Upper lobe of right lung (tissue), 1 donor: ENCODE measurements at regions not wholly inside any gene's neighbourhood (a gene's known extent, or its start where the extent isn't known, plus 50 kb on each side); places are given as distances from the start of the nearest gene placed in this dataset.

Experiments used
- ATAC-seq: fragments of 200-7000 bp; cut with Tn5 transposase; one replicate; pipeline ENCODE4 v1.9.1; 2020; ENCODE audit warnings: mild to moderate bottlenecking, moderate library complexity
- DNase-seq: peaks from one replicate; pipeline ENCODE4 v3.0.0-alpha.2; 2020
- H3K27ac ChIP-seq: fragments of 200-600 bp; one replicate; pipeline ENCODE4 v1.8.0; 2022
- H3K27me3 ChIP-seq: fragments of 200-600 bp; one replicate; pipeline ENCODE4 v1.8.0; 2022; ENCODE audit warnings: mild to moderate bottlenecking
- H3K36me3 ChIP-seq: fragments of 200-600 bp; one replicate; pipeline ENCODE4 v1.8.0; 2022
- H3K4me1 ChIP-seq: fragments of 200-600 bp; one replicate; pipeline ENCODE4 v1.8.0; 2022
- H3K4me3 ChIP-seq: fragments of 200-600 bp; one replicate; pipeline ENCODE4 v1.8.0; 2022; ENCODE audit warnings: mild to moderate bottlenecking
- H3K9me3 ChIP-seq: fragments of 200-600 bp; one replicate; pipeline ENCODE4 v1.8.0; 2022
- intact Hi-C: fragments of 100-400 bp; cut with DNase I; formaldehyde crosslinking; loops from one replicate; pipeline ENCODE4 v1.11.0; 2022
- TF ChIP-seq, protein P1 (sequence below): fragments of 200-600 bp; IDR thresholded peaks from one replicate; pipeline ENCODE4 v1.8.0; 2022; ENCODE audit warnings: antibody characterized with exemption
- donor health status: DM: no; HTN: yes; CAD: no; lungs with severe emphysema.

DNA sequence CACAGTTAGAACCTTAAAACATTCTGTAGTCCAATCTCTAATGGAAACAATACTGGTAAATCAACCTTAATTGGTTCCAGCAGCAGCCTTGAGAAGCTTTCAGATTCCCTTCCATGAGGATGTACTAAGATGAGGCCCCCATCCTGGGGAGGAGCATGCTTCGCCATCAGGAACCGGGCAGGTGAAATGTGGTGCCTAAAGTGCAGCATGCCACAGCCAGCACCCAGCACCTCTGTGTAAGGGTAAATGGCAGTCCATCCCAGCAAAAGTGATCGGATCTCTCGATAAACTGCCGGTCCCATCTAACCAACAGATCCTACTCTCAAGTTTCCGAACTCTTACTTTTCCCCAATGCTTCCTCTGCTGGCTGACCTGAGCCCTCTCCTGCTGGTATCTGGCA is 166.3 kb upstream of the PDE10A start:
- H3K9me3 ChIP-seq = no peaks in the 10 kb centered on the region
- H3K36me3 ChIP-seq = no peaks in the 10 kb centered on the region
- no peak for DNase-seq
- no peak overlapping the region for H3K27ac ChIP-seq
- no peak for ATAC-seq
- TF ChIP-seq, protein P1, sequence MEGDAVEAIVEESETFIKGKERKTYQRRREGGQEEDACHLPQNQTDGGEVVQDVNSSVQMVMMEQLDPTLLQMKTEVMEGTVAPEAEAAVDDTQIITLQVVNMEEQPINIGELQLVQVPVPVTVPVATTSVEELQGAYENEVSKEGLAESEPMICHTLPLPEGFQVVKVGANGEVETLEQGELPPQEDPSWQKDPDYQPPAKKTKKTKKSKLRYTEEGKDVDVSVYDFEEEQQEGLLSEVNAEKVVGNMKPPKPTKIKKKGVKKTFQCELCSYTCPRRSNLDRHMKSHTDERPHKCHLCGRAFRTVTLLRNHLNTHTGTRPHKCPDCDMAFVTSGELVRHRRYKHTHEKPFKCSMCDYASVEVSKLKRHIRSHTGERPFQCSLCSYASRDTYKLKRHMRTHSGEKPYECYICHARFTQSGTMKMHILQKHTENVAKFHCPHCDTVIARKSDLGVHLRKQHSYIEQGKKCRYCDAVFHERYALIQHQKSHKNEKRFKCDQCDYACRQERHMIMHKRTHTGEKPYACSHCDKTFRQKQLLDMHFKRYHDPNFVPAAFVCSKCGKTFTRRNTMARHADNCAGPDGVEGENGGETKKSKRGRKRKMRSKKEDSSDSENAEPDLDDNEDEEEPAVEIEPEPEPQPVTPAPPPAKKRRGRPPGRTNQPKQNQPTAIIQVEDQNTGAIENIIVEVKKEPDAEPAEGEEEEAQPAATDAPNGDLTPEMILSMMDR = no peak
- H3K27me3 ChIP-seq = no peaks in the 10 kb centered on the region
- intact Hi-C loops = no loop called here
- H3K4me3 ChIP-seq = no peak overlapping the region
- no peaks in the 10 kb centered on the region for H3K4me1 ChIP-seq

DNA sequence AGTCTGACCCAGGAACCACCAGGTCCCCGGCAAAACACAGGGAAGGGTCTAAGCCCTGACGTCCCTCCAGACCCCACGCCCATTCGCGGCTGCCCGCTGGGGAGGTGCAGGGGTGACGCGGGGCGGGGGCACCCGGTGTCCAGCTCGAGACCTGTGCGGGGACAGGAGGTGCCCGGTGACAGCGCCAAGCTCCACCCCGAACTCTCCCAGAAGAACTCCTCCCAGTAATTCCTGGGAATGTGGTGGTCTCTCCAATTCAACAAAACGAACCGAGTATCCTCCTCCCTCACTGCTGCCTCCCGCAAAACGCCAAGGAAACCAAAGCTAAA is 164.1 kb upstream of the PDE10A start:
- intact Hi-C loops = no loop called here
- Histone ChIP-seq H3K27me3 (no peaks in the 10 kb centered on the region), H3K27ac (no peak overlapping the region), H3K36me3 (no peaks in the 10 kb centered on the region), H3K4me3 (no peak overlapping the region), H3K4me1 (no peaks in the 10 kb centered on the region), H3K9me3 (no peaks in the 10 kb centered on the region)
- TF ChIP-seq, protein P1 = no peak
- ATAC-seq (peak; percentile 40), DNase-seq (no peak)

DNA sequence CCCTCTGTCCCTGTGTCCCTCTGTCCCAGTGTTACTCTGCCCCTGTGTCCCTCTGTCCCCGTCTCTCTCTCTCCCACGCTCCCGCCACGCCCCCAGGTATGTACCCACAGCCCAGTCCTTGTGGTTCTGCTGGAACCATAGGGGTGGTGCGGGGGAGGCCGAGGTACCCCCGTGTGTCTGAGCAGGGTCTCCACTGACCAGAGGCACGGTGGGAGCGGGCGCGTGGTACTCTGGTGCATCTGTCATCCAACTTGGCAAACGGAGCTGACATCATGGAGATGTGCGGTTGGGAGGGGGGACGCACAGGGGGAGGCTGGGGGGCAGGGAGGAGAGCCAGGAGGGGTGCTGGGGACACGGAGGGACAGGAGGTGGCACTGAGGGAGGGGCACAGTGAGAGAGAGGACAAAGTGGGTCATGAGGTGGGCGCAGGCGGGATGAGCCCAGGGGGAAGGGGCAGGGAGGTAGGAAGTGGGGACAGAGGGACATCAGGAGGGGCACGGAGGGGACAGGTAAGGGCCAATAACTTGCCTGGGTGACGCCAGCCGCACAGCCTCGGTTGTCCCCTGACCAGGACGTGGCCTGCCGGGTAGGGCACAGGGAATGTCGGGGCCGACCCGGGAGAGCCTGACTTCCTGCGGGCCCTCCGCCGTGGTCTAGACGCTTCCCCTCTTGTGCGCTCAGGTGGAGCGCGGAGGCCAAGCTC is 163.6 kb upstream of the PDE10A start:
- peak; percentile 48 for ATAC-seq
- intact Hi-C loops = no loop called here
- no peaks in the 10 kb centered on the region for H3K4me1 ChIP-seq
- no peak overlapping the region for H3K4me3 ChIP-seq
- no peak for DNase-seq
- H3K27ac ChIP-seq = no peak overlapping the region
- no peaks in the 10 kb centered on the region for H3K36me3 ChIP-seq
- H3K9me3 ChIP-seq = no peaks in the 10 kb centered on the region
- H3K27me3 ChIP-seq = no peaks in the 10 kb centered on the region
- TF ChIP-seq, protein P1 = no peak

DNA sequence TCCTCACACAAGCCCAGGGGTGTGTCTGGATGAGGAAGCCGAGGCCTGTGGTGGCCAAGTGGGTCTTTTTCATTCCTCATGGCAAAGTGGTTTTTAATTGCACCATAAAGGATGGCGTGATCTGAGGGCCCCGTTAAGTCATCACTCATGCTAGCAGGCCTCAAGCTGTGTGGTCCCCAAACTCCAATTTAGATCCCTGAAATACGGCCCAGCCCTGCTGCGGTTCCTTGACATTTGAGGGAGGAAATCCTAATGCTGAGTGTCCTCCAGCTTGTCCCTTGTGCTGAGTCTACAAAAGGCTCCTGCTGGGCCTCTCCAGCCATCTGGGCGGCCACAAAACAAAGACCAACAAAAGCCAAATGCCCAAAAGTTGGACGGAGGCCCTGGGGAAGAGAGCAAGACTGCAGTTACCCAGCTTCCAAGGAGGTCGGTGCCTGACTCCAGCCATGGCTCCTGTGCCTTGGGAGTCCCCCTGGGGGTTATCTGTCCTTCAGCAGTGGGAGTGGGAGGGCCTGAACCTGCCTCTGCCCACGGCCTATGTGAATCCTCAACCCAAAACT is 162.3 kb upstream of the PDE10A start:
- TF ChIP-seq, protein P1 = no peak
- no peaks in the 10 kb centered on the region for H3K9me3 ChIP-seq
- intact Hi-C loops = no loop called here
- DNase-seq (no peak), ATAC-seq (no peak)
- H3K27me3 ChIP-seq = no peaks in the 10 kb centered on the region
- no peaks in the 10 kb centered on the region for H3K4me1 ChIP-seq
- H3K27ac ChIP-seq = no peak overlapping the region
- H3K4me3 ChIP-seq = no peak overlapping the region
- H3K36me3 ChIP-seq = no peaks in the 10 kb centered on the region

DNA sequence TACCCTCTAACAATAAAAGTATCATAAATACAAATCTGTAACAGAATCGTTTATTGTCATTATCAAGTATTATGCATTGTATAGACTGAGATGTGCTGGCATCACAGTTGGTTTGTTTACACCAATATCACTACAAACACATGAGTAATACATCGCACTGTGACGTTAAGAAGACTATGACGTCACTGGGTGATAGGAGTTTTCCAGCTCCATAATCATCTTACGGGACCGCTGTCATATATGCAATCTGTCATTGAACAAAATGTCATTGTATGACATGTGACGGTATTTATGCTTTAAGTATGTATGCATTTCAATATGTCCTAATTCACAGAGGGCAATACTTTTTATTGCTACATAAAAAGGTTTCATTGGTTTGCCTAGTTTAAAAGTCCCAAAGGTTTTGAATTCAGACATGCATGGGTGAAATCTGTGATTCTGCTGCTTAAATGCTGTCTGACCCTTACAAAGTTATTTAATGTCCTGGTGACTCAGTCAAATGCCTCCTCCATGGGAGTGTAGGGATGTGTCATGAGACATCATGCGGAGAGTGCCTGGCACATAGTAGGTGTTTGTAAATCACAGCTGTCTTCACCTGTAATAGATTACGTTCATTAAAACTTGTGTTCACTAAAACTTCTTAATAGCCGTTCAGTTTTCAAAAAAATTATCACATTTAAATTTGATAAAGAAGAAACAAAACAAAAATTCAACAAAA is 160.7 kb upstream of the PDE10A start:
- H3K36me3 ChIP-seq = no peaks in the 10 kb centered on the region
- no peak overlapping the region for H3K4me3 ChIP-seq
- no peaks in the 10 kb centered on the region for H3K9me3 ChIP-seq
- DNase-seq (no peak), ATAC-seq (no peak)
- intact Hi-C loops = no loop called here
- H3K27me3 ChIP-seq = no peaks in the 10 kb centered on the region
- no peak overlapping the region for H3K27ac ChIP-seq
- TF ChIP-seq, protein P1 = no peak
- no peaks in the 10 kb centered on the region for H3K4me1 ChIP-seq
